HG02981 (cell line): ENCODE measurements at regions not wholly inside any gene's neighbourhood (a gene's known extent, or its start where the extent isn't known, plus 50 kb on each side); places are given as distances from the start of the nearest gene placed in this dataset.
A peak's percentile ranks its signal among the peaks of the same experiment; 100 is the strongest.

Experiments
- ATAC-seq: cut with Tn5 transposase; IDR thresholded peaks from one replicate; pipeline ENCODE4 v1.9.1; 2021; ENCODE audit warnings: mild to moderate bottlenecking, moderate library complexity; ENCODE audit not compliant: unreplicated experiment

DNA sequence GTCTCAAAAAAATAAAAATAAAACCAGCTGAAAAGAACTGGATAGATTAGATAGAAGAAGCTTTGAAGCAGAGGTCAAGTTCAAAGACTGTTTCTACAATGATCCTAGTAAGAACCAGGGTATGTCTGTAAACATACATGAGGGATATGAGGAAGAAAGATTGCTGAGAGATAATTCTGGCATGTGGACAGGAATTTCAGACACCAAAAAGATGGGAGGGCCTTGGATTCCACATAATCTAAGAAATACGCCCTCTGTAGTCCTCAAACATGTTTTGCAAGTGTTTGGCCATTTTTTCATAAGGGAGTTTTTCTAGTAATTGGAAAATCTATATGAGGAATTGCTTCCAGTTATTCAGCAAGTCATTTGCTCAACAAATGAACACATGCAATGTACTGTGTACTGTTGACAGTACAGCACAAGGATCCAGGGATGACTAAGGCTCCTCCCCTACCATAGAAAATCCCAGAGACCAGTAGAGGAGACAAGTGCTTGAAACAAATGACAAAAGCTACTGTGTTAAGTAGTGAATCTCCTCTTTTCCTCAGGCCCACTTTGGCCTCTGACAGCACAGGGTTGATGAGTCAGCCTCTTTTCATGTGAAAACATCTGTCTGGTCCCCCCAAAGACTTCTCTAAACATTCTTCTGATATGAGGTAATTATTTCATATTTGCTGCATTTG is 795.9 kb downstream of the MAFB start:
- no peak for ATAC-seq

DNA sequence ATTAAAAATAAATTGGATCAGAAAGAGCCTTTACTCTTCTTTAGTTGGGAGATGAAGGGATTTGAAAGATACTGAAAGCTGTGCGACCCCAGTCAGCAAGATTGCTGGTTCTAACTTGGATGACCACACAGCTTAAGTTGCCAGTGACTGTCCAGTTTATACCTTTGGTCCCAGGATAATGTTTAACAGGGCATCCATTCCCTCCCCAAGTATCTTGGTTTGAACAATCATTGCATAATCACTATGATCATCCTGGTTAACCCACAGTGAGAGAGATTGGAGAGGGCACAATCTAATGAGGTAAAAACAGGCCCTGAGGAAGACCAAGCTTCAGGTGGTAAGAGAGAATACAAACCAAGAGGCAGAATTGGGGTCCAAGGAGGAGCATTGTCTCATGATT is 798.3 kb downstream of the MAFB start:
- no peak for ATAC-seq

DNA sequence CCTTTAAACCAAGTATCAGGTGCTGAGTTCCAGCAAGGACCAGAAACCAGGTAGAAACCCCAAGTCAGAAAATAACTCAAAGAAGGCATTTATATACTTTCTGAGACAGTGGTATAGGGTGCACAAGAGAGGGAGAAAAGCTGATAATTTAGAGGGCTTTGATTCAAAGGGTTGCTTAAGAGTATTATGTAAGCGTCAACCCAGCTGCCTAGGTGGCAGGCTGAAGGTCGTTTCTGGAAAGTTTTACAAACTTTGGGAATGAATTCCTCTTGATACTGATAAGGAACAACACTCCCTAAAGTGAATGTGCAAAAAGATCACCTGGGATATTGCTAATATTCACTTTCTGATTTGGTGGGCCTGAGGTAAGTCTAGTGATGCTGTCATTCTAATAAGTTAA is 800.7 kb downstream of the MAFB start:
- ATAC-seq = no peak

DNA sequence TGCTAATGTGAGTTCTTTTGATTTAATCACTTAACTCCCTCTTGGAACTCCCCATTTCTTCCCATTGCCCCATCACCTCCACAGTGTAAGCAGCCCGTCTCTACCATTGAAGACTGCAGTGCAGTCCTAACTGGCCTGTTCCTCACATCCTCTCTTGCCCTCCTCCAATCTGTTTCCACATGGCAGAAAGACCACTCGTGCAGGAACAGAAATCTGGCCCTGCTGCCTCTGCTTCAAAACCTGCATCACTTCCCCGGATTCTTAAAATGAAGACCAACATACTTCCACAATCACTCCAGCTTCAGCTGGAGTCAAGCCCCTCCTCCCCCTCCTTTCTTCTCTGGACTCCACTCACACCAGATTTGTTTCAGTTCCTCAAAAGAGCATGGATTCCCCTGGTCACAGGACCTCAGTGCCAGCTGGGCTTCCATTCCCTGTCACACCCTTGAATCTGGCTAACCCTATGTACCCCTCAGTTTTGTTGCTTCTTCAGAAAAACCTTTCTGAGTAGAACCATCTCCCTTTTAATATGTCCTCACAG is 802.3 kb downstream of the MAFB start:
- no peak for ATAC-seq

GRCh38 chr20:39885975-39886649 is 802.9 kb downstream of the MAFB start:
- no peak for ATAC-seq

- no peak for ATAC-seq
Observed at GRCh38 chr20:39882806-39883205, 806.2 kb downstream of the MAFB start.

- no peak for ATAC-seq
Observed at GRCh38 chr20:39880890-39881289, 808.1 kb downstream of the MAFB start.

- no peak for ATAC-seq
Observed at GRCh38 chr20:39879296-39879695, 809.7 kb downstream of the MAFB start.

GRCh38 chr20:39878809-39879208 is 810.2 kb downstream of the MAFB start:
- no peak for ATAC-seq

- ATAC-seq = no peak
Observed at GRCh38 chr20:39878320-39878719, 810.7 kb downstream of the MAFB start.

- no peak for ATAC-seq
Observed at GRCh38 chr20:39877788-39878187, 811.2 kb downstream of the MAFB start.

DNA sequence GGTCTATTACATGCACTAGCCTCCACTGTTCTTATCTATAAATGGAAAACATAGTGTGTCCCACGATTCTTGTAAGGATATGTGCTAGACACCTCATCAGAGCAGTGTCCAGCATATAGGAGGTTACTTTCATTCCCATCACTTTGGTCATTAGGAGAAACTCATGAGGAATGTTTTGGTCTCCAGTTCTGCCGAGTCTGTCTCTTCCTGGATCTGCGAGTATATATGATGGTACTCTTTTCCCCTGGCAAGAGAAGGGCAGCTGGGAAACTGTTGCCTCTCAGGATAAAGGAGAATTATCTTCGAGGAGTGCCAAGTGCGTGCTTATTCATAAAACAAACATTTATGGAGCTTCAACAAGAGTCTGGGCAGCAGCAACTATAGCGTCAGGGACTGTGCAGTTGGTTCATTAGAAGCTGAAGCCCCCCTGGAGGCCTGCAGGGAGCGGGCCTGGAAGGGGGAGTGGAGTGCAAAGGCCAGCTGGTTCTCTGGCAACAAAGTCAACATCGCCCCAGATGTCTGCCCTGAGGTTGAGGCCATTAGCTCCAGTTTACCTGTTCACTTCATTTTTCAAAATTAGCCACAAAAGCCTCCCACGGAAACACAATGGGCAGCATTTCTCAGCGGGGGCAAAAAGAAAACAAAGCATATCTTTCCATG is 811.9 kb downstream of the MAFB start:
- ATAC-seq = no peak

- ATAC-seq = no peak
Observed at GRCh38 chr20:39875492-39876110, 813.4 kb downstream of the MAFB start.

DNA sequence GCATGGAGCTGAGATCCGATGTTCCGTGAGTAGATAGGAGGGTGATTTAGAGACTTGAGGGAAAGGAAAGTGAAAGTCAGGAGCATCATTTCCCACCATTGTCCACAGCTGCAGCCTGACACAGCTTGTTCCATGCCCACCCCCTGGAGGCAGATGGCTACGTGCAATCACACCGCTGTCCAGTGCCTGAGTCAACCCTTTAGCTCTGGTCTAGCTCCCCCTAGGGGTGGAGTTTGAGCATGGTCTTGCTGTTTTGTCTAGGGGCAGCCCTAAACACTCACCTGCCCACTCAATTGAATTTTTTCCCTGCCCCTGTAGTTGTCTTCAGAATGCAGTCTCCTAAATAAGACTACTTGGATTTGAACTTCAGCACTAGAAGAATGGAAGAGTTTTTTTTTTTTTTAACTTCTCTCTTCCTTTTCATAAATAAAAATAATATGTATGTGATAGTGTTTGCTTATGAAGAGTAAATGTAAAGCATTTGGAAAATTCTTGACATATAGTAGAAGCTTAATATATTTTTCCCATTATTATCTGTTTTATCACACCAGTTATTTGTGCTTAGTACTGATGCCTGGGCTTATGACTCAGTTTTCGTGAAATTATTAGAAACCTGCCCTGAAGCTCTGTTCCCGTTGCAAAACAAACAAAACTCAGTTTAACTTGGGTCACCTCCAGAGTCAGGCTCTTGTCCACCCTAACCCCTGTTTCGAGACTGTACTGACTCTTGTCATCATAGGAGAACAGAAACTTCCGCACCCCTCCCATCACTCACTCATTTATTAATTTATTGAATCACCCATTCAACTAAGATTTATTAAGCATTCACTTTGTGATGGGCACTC is 814.8 kb downstream of the MAFB start:
- ATAC-seq = peak; percentile 90

- no peak for ATAC-seq
Observed at GRCh38 chr20:39873286-39873685, 815.8 kb downstream of the MAFB start.

DNA sequence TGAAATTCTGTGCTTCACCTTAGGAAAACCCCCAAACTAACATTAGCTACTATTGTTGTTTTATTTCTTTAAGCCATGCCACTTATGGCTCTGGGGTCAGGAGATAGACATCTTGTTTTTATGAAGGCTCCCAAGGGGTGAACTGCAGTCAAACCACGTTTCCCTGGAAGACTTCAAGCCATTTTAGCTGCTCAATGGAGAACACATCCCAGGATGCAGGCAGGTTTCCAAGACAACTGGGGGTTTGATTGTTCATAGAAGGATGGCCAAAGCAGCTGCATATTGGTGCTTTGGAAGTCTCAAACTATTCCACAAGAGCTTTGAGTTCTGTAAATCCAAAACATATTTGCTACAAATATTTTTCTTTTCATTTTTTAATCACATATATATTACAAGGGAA is 818.0 kb downstream of the MAFB start:
- ATAC-seq = no peak

DNA sequence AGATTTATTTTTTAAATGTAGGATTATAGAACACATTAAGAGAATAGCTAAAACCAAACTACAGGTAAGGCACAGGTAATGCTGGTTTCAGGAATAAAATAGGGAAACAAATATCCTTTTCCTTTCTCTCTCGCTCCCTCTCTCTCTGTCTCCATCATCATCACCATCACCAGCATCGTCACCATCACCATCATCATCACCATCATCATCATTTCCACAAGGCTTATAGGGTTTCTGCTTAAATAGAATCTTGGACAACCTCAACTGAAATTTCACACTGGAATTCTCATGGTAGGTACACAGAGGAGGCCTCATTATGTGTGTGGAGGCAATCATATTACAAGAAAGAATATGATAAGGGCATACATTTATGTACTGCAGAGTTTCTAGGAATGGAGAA is 823.6 kb downstream of the MAFB start:
- ATAC-seq = no peak

- ATAC-seq = no peak
Observed at GRCh38 chr20:39862470-39862891, 826.6 kb downstream of the MAFB start.

- ATAC-seq = no peak
Observed at GRCh38 chr20:39861381-39861780, 827.7 kb downstream of the MAFB start.

DNA sequence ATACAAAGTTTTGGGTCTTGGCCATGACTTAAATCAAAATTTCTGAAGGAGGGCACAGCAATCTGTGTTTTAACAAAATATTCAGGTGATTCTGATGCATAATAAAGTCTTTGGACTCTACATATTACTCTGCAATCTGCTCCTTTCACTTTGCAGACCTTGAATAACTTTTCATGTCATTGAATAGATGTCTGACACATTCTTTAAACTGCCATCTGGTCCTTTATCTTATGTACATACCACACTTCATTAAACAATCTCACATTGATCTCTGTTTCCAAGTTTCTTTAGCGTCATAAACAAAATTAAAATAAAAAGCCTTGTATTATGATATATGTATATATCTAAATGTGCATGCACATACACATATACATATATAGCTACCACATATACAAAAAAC is 831.2 kb downstream of the MAFB start:
- ATAC-seq = no peak

GRCh38 chr20:39857187-39857586 is 831.8 kb downstream of the MAFB start:
- ATAC-seq = no peak
